ENCODE measurements at regions not wholly inside any gene's neighbourhood (a gene's known extent, or its start where the extent isn't known, plus 50 kb on each side); places are given as distances from the start of the nearest gene placed in this dataset.

DNA sequence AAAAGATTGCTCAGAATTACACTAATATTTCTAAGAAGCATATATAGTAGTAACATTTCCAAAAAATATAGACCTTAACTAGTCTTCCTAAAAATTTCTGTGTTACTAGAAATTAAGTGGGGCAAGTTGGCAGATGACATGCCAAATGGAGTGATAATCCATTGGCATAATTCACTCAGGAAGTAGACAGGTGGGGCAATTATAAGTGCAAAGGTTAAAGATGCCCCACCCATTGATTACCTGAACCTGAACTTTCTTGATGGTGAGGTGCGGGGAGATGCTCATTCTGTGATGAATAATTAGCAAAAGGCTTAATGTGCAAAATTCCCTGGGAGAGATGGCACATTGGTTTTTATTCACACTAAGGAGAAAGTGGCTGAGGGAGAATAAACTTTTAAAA, 145.8 kb upstream of the RASGEF1B start:
- Histone ChIP-seq H3K27ac (no peak overlapping the region), H3K27me3 (no peaks in the 10 kb centered on the region), H3K36me3 (replicated peaks in 1 of 2) (no peaks in the 10 kb centered on the region), H3K4me1 (replicated peaks in 1 of 2) (no peaks in the 10 kb centered on the region), H3K9me3 (replicated peaks in 1 of 3) (no peaks in the 10 kb centered on the region), H3K4me3 (no peak overlapping the region)
- no peak for DNase-seq
- TF ChIP-seq POLR2A (IDR thresholded peaks at IDR 0.05) (no peak), CTCF (IDR thresholded peaks at IDR 0.05) (no peak)
- WGBS, 4 donors, result 79 to 86% (median 81%) methylated on average over 1 of the region's 1 CpG
- intact Hi-C loops (cut with DNase I), result no loop called here

- WGBS, 4 donors, result 68 to 74% (median 72%) methylated on average over 3 of the region's 3 CpGs
- no peaks in the 10 kb centered on the region for H3K27me3 ChIP-seq
- H3K36me3 ChIP-seq (replicated peaks in 1 of 2), result no peaks in the 10 kb centered on the region
- intact Hi-C loops (cut with DNase I), result no loop called here
- no peaks in the 10 kb centered on the region for H3K4me1 ChIP-seq (replicated peaks in 1 of 2)
- no peak overlapping the region for H3K4me3 ChIP-seq
- no peak overlapping the region for H3K27ac ChIP-seq
- no peaks in the 10 kb centered on the region for H3K9me3 ChIP-seq (replicated peaks in 1 of 3)
- no peak for DNase-seq
- TF ChIP-seq CTCF (IDR thresholded peaks at IDR 0.05) (no peak), POLR2A (IDR thresholded peaks at IDR 0.05) (no peak)
Measured at GRCh38 chr4:81611221-81611620, 139.5 kb upstream of the RASGEF1B start.

- intact Hi-C loops (cut with DNase I), result no loop called here
- WGBS, 4 donors, result 84 to 93% (median 89%) methylated on average over 2 of the region's 2 CpGs
- TF ChIP-seq CTCF (IDR thresholded peaks at IDR 0.05) (no peak), POLR2A (IDR thresholded peaks at IDR 0.05) (no peak)
- Histone ChIP-seq H3K27me3 (no peaks in the 10 kb centered on the region), H3K27ac (no peak overlapping the region), H3K36me3 (replicated peaks in 1 of 2) (no peaks in the 10 kb centered on the region), H3K4me1 (replicated peaks in 1 of 2) (no peaks in the 10 kb centered on the region), H3K4me3 (no peak overlapping the region), H3K9me3 (replicated peaks in 1 of 3) (no peaks in the 10 kb centered on the region)
- DNase-seq, result no peak
Measured at GRCh38 chr4:81609844-81610243, 138.1 kb upstream of the RASGEF1B start.

DNA sequence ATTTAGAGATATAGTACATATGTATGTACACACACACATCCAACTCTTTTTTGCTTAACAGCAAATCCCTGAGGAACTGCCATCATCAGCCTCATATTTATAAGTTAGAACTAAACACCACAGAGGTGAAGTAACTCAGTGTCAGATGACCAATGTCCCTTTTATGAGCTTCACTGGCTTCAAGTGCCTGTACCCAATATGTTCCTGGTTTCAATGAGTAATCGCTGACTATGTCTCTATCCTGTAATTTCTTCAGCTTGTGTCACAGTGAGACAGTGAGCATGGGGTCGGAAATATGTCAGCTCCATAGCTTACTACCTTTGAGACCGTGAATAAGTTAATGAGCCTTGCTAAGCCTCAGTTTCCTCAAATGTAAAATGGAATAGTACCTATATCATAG, 136.2 kb upstream of the RASGEF1B start:
- no peak for TF ChIP-seq CTCF (IDR thresholded peaks at IDR 0.05)
- no peak for TF ChIP-seq POLR2A (IDR thresholded peaks at IDR 0.05)
- Histone ChIP-seq H3K36me3 (replicated peaks in 1 of 2) (no peaks in the 10 kb centered on the region), H3K4me3 (no peak overlapping the region), H3K4me1 (replicated peaks in 1 of 2) (no peaks in the 10 kb centered on the region), H3K27ac (no peak overlapping the region), H3K27me3 (no peaks in the 10 kb centered on the region), H3K9me3 (replicated peaks in 1 of 3) (no peaks in the 10 kb centered on the region)
- WGBS, 4 donors, result 70 to 84% (median 78%) methylated on average over 3 of the region's 3 CpGs
- peak in 1 of 7 donors; percentile 1 for DNase-seq
- intact Hi-C loops (cut with DNase I), result no loop called here
